ENCODE measurements at regions not wholly inside any gene's neighbourhood (a gene's known extent, or its start where the extent isn't known, plus 50 kb on each side); places are given as distances from the start of the nearest gene placed in this dataset.

GRCh38 chr4:156390599-156391324, 437.1 kb upstream of the CTSO start:
- TF ChIP-seq CTCF (IDR thresholded peaks at IDR 0.05) (no peak), EZH2 (IDR thresholded peaks at IDR 0.05; ENCODE audit: borderline replicate concordance, insufficient read depth, low read depth, low read length, poor library complexity, severe bottlenecking) (no peak)

Data from B cell (primary cell).